B cell (primary cell): ENCODE measurements at regions not wholly inside any gene's neighbourhood (a gene's known extent, or its start where the extent isn't known, plus 50 kb on each side); places are given as distances from the start of the nearest gene placed in this dataset.

Experiments used
- CTCF ChIP-seq: fragments of 200-600 bp; IDR thresholded peaks from one replicate; pipeline ENCODE4 v1.8.0; 2022; ENCODE audit warnings: antibody characterized with exemption, mild to moderate bottlenecking
- EZH2 ChIP-seq: IDR thresholded peaks from 2 replicates; pipeline ENCODE4 v1.6.1; 2012; ENCODE audit warnings: borderline replicate concordance, low read depth, mild to moderate bottlenecking, moderate library complexity, low read length; ENCODE audit not compliant: insufficient read depth, poor library complexity, severe bottlenecking

DNA sequence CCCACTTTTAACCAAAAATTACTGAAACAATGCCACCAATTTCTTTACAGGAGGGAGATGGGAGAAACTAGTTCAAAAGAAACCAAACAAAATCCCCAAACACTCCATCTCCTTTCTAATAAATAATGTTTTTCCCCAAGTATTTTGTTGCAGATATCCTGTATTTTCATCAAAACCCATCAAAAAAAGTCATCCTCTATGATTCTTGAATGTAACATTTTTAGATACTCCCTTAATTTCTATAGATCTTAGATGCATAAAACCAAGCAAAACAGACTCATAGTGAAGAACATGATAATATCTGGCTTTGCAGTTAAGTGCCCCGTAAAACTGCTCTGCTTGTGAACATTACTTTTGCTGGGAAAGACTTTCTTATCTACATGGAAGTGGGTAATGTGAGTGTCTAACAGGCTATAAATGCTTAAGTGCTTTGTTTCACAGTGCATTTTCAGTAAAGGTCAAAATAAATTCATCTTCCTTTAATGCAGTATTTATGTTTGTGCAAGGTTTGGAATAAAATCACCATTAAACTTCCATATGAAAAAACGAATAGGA lies 77.3 kb upstream of the TBCA start:
- no peak for TF ChIP-seq CTCF
- no peak for TF ChIP-seq EZH2
